Central memory CD8-positive, alpha-beta T cell (primary cell): ENCODE measurements at regions not wholly inside any gene's neighbourhood (a gene's known extent, or its start where the extent isn't known, plus 50 kb on each side); places are given as distances from the start of the nearest gene placed in this dataset.
"Not testable (repeated sequence)": the region's sequence is repeated elsewhere in the genome, so short reads cannot be mapped to it uniquely, and the experiment has no call there.

Source experiments
- ATAC-seq: fragments of 150-1000 bp; cut with Tn5 transposase; replicated peaks from 2 replicates; pipeline ENCODE4 v1.10.0; 2022; ENCODE audit warnings: mild to moderate bottlenecking, moderate FRiP score, moderate number of reproducible peaks; ENCODE audit not compliant: poor library complexity, severe bottlenecking; ENCODE audit errors: extremely low read depth
- DNase-seq, 2 donors: peaks; one replicate each; pipeline ENCODE4 v3.0.0; 2021; ENCODE audit warnings: low spot score in 2 of 2
- H3K27ac Mint-ChIP-seq: one replicate; pipeline ENCODE4 v1.8.0; 2022; ENCODE audit warnings: low read depth, mild to moderate bottlenecking, moderate library complexity, mixed read lengths
- H3K27me3 Mint-ChIP-seq: one replicate; pipeline ENCODE4 v1.8.0; 2022; ENCODE audit warnings: mixed read lengths
- H3K36me3 Mint-ChIP-seq: one replicate; pipeline ENCODE4 v1.8.0; 2022; ENCODE audit warnings: mild to moderate bottlenecking, moderate library complexity, mixed read lengths; ENCODE audit not compliant: insufficient read depth
- H3K4me1 Mint-ChIP-seq: one replicate; pipeline ENCODE4 v1.8.0; 2022; ENCODE audit warnings: mixed read lengths
- H3K4me3 Mint-ChIP-seq: one replicate; pipeline ENCODE4 v1.8.0; 2022; ENCODE audit warnings: mild to moderate bottlenecking, moderate library complexity, mixed read lengths
- H3K9me3 Mint-ChIP-seq: one replicate; pipeline ENCODE4 v1.8.0; 2022; ENCODE audit warnings: mixed read lengths

- DNase-seq (no peak), ATAC-seq (no peak)
- Mint-ChIP-seq H3K27me3 (no peaks in the 10 kb centered on the region), H3K27ac (no peak overlapping the region), H3K9me3 (peaks cover 10% of the 10 kb centered on the region), H3K36me3 (no peaks in the 10 kb centered on the region), H3K4me1 (no peaks in the 10 kb centered on the region), H3K4me3 (no peak overlapping the region)
Measured at GRCh38 chr4:132797856-132798255, 351.2 kb upstream of the PCDH10 start.

GRCh38 chr4:132809298-132810032 is 339.6 kb upstream of the PCDH10 start:
- Mint-ChIP-seq H3K36me3 (no peaks in the 10 kb centered on the region), H3K27me3 (no peaks in the 10 kb centered on the region), H3K27ac (no peak overlapping the region), H3K9me3 (no peaks in the 10 kb centered on the region), H3K4me3 (no peak overlapping the region), H3K4me1 (no peaks in the 10 kb centered on the region)
- no peak for ATAC-seq
- DNase-seq = no peak

GRCh38 chr4:132813061-132813460 is 336.0 kb upstream of the PCDH10 start:
- not testable (repeated sequence) for H3K4me3 Mint-ChIP-seq, H3K27me3 Mint-ChIP-seq, H3K27ac Mint-ChIP-seq, H3K4me1 Mint-ChIP-seq, H3K9me3 Mint-ChIP-seq, H3K36me3 Mint-ChIP-seq, ATAC-seq, DNase-seq

- DNase-seq = no peak
- Mint-ChIP-seq H3K4me1 (no peaks in the 10 kb centered on the region), H3K36me3 (no peaks in the 10 kb centered on the region), H3K27ac (no peak overlapping the region), H3K9me3 (peaks cover 16% of the 10 kb centered on the region), H3K27me3 (no peaks in the 10 kb centered on the region), H3K4me3 (no peak overlapping the region)
- ATAC-seq = no peak
Measured at GRCh38 chr4:132818091-132818490, 331.0 kb upstream of the PCDH10 start.

GRCh38 chr4:132823419-132823818 is 325.7 kb upstream of the PCDH10 start:
- no peaks in the 10 kb centered on the region for H3K36me3 Mint-ChIP-seq
- no peaks in the 10 kb centered on the region for H3K4me1 Mint-ChIP-seq
- DNase-seq (no peak), ATAC-seq (no peak)
- no peaks in the 10 kb centered on the region for H3K27me3 Mint-ChIP-seq
- peaks cover 18% of the 10 kb centered on the region for H3K9me3 Mint-ChIP-seq
- H3K4me3 Mint-ChIP-seq = no peak overlapping the region
- H3K27ac Mint-ChIP-seq = no peak overlapping the region

GRCh38 chr4:132824761-132825160 is 324.3 kb upstream of the PCDH10 start:
- H3K9me3 Mint-ChIP-seq = peaks cover 27% of the 10 kb centered on the region
- H3K27ac Mint-ChIP-seq = no peak overlapping the region
- no peaks in the 10 kb centered on the region for H3K27me3 Mint-ChIP-seq
- DNase-seq (no peak), ATAC-seq (no peak)
- no peaks in the 10 kb centered on the region for H3K4me1 Mint-ChIP-seq
- H3K4me3 Mint-ChIP-seq = no peak overlapping the region
- no peaks in the 10 kb centered on the region for H3K36me3 Mint-ChIP-seq

GRCh38 chr4:132827522-132827921 is 321.6 kb upstream of the PCDH10 start:
- no peaks in the 10 kb centered on the region for H3K4me1 Mint-ChIP-seq
- H3K27ac Mint-ChIP-seq = no peak overlapping the region
- H3K9me3 Mint-ChIP-seq = peaks cover 24% of the 10 kb centered on the region
- DNase-seq (no peak), ATAC-seq (no peak)
- no peaks in the 10 kb centered on the region for H3K27me3 Mint-ChIP-seq
- no peaks in the 10 kb centered on the region for H3K36me3 Mint-ChIP-seq
- H3K4me3 Mint-ChIP-seq = no peak overlapping the region

GRCh38 chr4:132838244-132838643 is 310.9 kb upstream of the PCDH10 start:
- no peaks in the 10 kb centered on the region for H3K9me3 Mint-ChIP-seq
- no peak overlapping the region for H3K27ac Mint-ChIP-seq
- H3K27me3 Mint-ChIP-seq = no peaks in the 10 kb centered on the region
- no peak for DNase-seq
- no peaks in the 10 kb centered on the region for H3K4me1 Mint-ChIP-seq
- H3K36me3 Mint-ChIP-seq = no peaks in the 10 kb centered on the region
- no peak overlapping the region for H3K4me3 Mint-ChIP-seq
- ATAC-seq = no peak

- no peak overlapping the region for H3K4me3 Mint-ChIP-seq
- no peaks in the 10 kb centered on the region for H3K36me3 Mint-ChIP-seq
- H3K4me1 Mint-ChIP-seq = no peaks in the 10 kb centered on the region
Measured at GRCh38 chr4:132839070-132839469, 310.0 kb upstream of the PCDH10 start.

GRCh38 chr4:132859929-132860328 is 289.2 kb upstream of the PCDH10 start:
- no peak overlapping the region for H3K4me3 Mint-ChIP-seq
- DNase-seq = no peak
- no peak overlapping the region for H3K27ac Mint-ChIP-seq
- H3K27me3 Mint-ChIP-seq = no peaks in the 10 kb centered on the region
- H3K9me3 Mint-ChIP-seq = peaks cover 24% of the 10 kb centered on the region
- no peaks in the 10 kb centered on the region for H3K4me1 Mint-ChIP-seq
- ATAC-seq = no peak
- no peaks in the 10 kb centered on the region for H3K36me3 Mint-ChIP-seq

More at GRCh38 chr4:132839070-132839469, 310.0 kb upstream of the PCDH10 start:
- ATAC-seq (no peak), DNase-seq (no peak)
- no peaks in the 10 kb centered on the region for H3K9me3 Mint-ChIP-seq
- no peak overlapping the region for H3K27ac Mint-ChIP-seq
- no peaks in the 10 kb centered on the region for H3K27me3 Mint-ChIP-seq

- Mint-ChIP-seq H3K4me3 (no peak overlapping the region), H3K36me3 (no peaks in the 10 kb centered on the region), H3K27ac (no peak overlapping the region), H3K9me3 (peaks cover 24% of the 10 kb centered on the region), H3K4me1 (no peaks in the 10 kb centered on the region), H3K27me3 (no peaks in the 10 kb centered on the region)
- no peak for ATAC-seq
- no peak for DNase-seq
Measured at GRCh38 chr4:132860976-132861375, 288.1 kb upstream of the PCDH10 start.

- H3K27ac Mint-ChIP-seq = no peak overlapping the region
- no peaks in the 10 kb centered on the region for H3K36me3 Mint-ChIP-seq
- H3K27me3 Mint-ChIP-seq = no peaks in the 10 kb centered on the region
- ATAC-seq (no peak), DNase-seq (no peak)
- H3K4me1 Mint-ChIP-seq = no peaks in the 10 kb centered on the region
- no peak overlapping the region for H3K4me3 Mint-ChIP-seq
- peaks cover 25% of the 10 kb centered on the region for H3K9me3 Mint-ChIP-seq
Measured at GRCh38 chr4:132863619-132864018, 285.5 kb upstream of the PCDH10 start.

- no peak for DNase-seq
- no peaks in the 10 kb centered on the region for H3K36me3 Mint-ChIP-seq
- no peaks in the 10 kb centered on the region for H3K27me3 Mint-ChIP-seq
Measured at GRCh38 chr4:132865458-132865857, 283.6 kb upstream of the PCDH10 start.

More at GRCh38 chr4:132865458-132865857, 283.6 kb upstream of the PCDH10 start:
- H3K27ac Mint-ChIP-seq = no peak overlapping the region
- ATAC-seq = no peak
- no peaks in the 10 kb centered on the region for H3K4me1 Mint-ChIP-seq
- no peak overlapping the region for H3K4me3 Mint-ChIP-seq
- peaks cover 16% of the 10 kb centered on the region for H3K9me3 Mint-ChIP-seq
